Fibroblast of lung (primary cell): ENCODE measurements at regions not wholly inside any gene's neighbourhood (a gene's known extent, or its start where the extent isn't known, plus 50 kb on each side); places are given as distances from the start of the nearest gene placed in this dataset.

Experiments used
- EZH2 ChIP-seq: IDR thresholded peaks from 2 replicates; pipeline ENCODE4 v1.5.1; 2012; ENCODE audit warnings: low read length, control low read depth, mild to moderate bottlenecking; ENCODE audit errors: missing control alignments
- TF ChIP-seq, protein P1 (sequence below), 2 donors: IDR thresholded peaks in 1 of 2; conservative IDR thresholded peaks in 1 of 2; 1 replicate in 1 of 2; 2 replicates in 1 of 2; pipeline ENCODE4 v1.5.1; 2011 to 2012; ENCODE audit warnings: low read length in 2 of 2, control low read depth in 1 of 2, inconsistent platforms in 1 of 2, low read depth in 1 of 2, mild to moderate bottlenecking in 1 of 2

DNA sequence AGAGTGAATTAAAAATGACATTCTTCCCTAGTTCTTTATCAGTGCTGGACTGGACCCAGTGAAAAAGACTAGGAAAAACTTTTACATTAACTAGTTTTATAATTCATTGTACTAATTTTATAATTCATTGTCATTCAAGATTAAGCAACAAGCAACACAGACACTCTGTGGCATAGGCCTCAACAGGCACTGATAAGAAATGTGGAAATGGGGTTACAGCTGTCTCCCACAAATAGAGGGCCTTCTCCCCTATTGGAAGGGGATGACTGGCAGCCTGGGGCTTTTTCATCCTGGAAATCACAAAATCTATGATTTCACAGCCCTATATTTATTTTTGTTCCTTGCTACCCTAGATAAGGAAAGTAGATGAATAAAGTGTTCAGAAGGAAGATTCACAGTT lies 370.6 kb downstream of the GBE1 start:
- TF ChIP-seq, protein P1, sequence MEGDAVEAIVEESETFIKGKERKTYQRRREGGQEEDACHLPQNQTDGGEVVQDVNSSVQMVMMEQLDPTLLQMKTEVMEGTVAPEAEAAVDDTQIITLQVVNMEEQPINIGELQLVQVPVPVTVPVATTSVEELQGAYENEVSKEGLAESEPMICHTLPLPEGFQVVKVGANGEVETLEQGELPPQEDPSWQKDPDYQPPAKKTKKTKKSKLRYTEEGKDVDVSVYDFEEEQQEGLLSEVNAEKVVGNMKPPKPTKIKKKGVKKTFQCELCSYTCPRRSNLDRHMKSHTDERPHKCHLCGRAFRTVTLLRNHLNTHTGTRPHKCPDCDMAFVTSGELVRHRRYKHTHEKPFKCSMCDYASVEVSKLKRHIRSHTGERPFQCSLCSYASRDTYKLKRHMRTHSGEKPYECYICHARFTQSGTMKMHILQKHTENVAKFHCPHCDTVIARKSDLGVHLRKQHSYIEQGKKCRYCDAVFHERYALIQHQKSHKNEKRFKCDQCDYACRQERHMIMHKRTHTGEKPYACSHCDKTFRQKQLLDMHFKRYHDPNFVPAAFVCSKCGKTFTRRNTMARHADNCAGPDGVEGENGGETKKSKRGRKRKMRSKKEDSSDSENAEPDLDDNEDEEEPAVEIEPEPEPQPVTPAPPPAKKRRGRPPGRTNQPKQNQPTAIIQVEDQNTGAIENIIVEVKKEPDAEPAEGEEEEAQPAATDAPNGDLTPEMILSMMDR (conservative IDR thresholded peaks at IDR 0.05 in 1 of 2, IDR thresholded peaks at IDR 0.05 in 1 of 2; ENCODE audit: low read depth in 1 of 2, low read length in 2 of 2), result no peak
- TF ChIP-seq EZH2, result no peak
